ENCODE measurements at regions not wholly inside any gene's neighbourhood (a gene's known extent, or its start where the extent isn't known, plus 50 kb on each side); places are given as distances from the start of the nearest gene placed in this dataset.

DNA sequence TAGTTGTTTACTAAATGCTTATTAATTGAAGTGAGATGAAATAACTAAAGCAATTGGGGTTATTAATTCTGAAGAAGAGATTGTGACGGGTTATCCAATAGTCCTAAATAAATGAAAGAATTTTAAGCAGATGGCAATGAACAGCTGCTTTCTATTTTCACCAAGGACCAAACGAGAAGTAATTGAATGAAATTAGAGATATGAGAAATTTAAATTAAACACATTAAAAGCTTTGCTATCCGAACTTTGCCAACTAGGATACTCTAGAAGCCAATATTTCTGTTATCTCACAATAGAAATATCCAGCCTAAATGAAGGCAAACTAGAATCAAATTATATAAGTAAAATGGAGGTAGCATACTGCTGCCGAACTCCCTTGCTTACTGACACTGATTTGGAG lies 103.2 kb downstream of the GPR37 start:
- H3K4me2 ChIP-seq: no peak overlapping the region
- no peak overlapping the region for H3K4me3 ChIP-seq
- ChIA-PET CTCF (no interaction called here), POLR2A (no interaction called here)
- no peak for TF ChIP-seq FOXS1 (CRISPR knock-in tag; IDR thresholded peaks at IDR 0.05)
- TF ChIP-seq GATA3 (IDR thresholded peaks at IDR 0.05; ENCODE audit: borderline replicate concordance): no peak
- no peak for TF ChIP-seq RCOR1 (IDR thresholded peaks at IDR 0.05; ENCODE audit: low read depth, low read length)
- TF ChIP-seq, protein P1, sequence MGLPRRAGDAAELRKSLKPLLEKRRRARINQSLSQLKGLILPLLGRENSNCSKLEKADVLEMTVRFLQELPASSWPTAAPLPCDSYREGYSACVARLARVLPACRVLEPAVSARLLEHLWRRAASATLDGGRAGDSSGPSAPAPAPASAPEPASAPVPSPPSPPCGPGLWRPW (IDR thresholded peaks at IDR 0.05): no peak
- TF ChIP-seq MAFK (IDR thresholded peaks at IDR 0.05; ENCODE audit: partially characterized antibody): no peak
- no peak for TF ChIP-seq CEBPB (IDR thresholded peaks at IDR 0.05)
- TF ChIP-seq ATOH8 (CRISPR knock-in tag; IDR thresholded peaks at IDR 0.05; ENCODE audit: low read depth): no peak
- TF ChIP-seq CBX2 (IDR thresholded peaks at IDR 0.05; ENCODE audit: borderline replicate concordance, low read depth): no peak
- no peak for TF ChIP-seq PHF8 (IDR thresholded peaks at IDR 0.05; ENCODE audit: borderline replicate concordance, low read depth)
- TF ChIP-seq NPAS2 (CRISPR knock-in tag; IDR thresholded peaks at IDR 0.05; ENCODE audit: borderline replicate concordance): no peak
- no peak for TF ChIP-seq RNF2 (IDR thresholded peaks at IDR 0.05; ENCODE audit: borderline replicate concordance, low read depth)
- no peak for TF ChIP-seq EHMT2 (IDR thresholded peaks at IDR 0.05; ENCODE audit: low read depth)
- TF ChIP-seq, protein P2, sequence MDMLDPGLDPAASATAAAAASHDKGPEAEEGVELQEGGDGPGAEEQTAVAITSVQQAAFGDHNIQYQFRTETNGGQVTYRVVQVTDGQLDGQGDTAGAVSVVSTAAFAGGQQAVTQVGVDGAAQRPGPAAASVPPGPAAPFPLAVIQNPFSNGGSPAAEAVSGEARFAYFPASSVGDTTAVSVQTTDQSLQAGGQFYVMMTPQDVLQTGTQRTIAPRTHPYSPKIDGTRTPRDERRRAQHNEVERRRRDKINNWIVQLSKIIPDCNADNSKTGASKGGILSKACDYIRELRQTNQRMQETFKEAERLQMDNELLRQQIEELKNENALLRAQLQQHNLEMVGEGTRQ (IDR thresholded peaks at IDR 0.05): no peak
- no peak for TF ChIP-seq TP53 (CRISPR knock-in tag; IDR thresholded peaks at IDR 0.05)
- TF ChIP-seq ZFP36 (IDR thresholded peaks at IDR 0.05; ENCODE audit: borderline replicate concordance, partially characterized antibody): no peak
- TF ChIP-seq HOXB5 (CRISPR knock-in tag; IDR thresholded peaks at IDR 0.05): no peak
- TF ChIP-seq RAD21 (conservative IDR thresholded peaks at IDR 0.05 in 1 of 2, IDR thresholded peaks at IDR 0.05 in 1 of 2): no peak
- TF ChIP-seq, protein P3, sequence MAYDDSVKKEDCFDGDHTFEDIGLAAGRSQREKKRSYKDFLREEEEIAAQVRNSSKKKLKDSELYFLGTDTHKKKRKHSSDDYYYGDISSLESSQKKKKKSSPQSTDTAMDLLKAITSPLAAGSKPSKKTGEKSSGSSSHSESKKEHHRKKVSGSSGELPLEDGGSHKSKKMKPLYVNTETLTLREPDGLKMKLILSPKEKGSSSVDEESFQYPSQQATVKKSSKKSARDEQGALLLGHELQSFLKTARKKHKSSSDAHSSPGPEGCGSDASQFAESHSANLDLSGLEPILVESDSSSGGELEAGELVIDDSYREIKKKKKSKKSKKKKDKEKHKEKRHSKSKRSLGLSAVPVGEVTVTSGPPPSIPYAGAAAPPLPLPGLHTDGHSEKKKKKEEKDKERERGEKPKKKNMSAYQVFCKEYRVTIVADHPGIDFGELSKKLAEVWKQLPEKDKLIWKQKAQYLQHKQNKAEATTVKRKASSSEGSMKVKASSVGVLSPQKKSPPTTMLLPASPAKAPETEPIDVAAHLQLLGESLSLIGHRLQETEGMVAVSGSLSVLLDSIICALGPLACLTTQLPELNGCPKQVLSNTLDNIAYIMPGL (CRISPR knock-in tag; IDR thresholded peaks at IDR 0.05; ENCODE audit: borderline replicate concordance): no peak
- H3K9me3 ChIP-seq: no peaks in the 10 kb centered on the region
- DNase-seq (ENCODE audit: low read depth in 1 of 2, low spot score in 1 of 2): no peak
- FAIRE-seq: no peak
- H3K4me1 ChIP-seq: no peaks in the 10 kb centered on the region
- no peak for ATAC-seq
- H3K27ac ChIP-seq: no peak overlapping the region
- 35% methylated on average over 4 of the region's 4 CpGs for WGBS (ENCODE audit: missing lambda C conversion rate)

- no peak overlapping the region for H3K4me2 ChIP-seq
- 31% methylated on average over 3 of the region's 3 CpGs for WGBS (ENCODE audit: missing lambda C conversion rate)
- H3K27ac ChIP-seq: no peak overlapping the region
- FAIRE-seq: no peak
- ATAC-seq: no peak
- H3K9me3 ChIP-seq: no peaks in the 10 kb centered on the region
- no peak for DNase-seq (ENCODE audit: low read depth in 1 of 2, low spot score in 1 of 2)
- CTCF ChIA-PET: no interaction called here
- no peaks in the 10 kb centered on the region for H3K4me1 ChIP-seq
- no peak overlapping the region for H3K4me3 ChIP-seq
- TF ChIP-seq MAZ (IDR thresholded peaks at IDR 0.05; ENCODE audit: borderline replicate concordance, low read depth, low read length): no peak
- TF ChIP-seq SMC3 (IDR thresholded peaks at IDR 0.05): no peak
- TF ChIP-seq, protein P2 (IDR thresholded peaks at IDR 0.05): no peak
- TF ChIP-seq MAFK (IDR thresholded peaks at IDR 0.05; ENCODE audit: partially characterized antibody): no peak
- no peak for TF ChIP-seq PHF8 (IDR thresholded peaks at IDR 0.05; ENCODE audit: borderline replicate concordance, low read depth)
- POLR2A ChIA-PET: no interaction called here
Observed at GRCh38 chr7:124655990-124656389, 109.6 kb downstream of the GPR37 start.

Data from A549 (cell line).